Keratinocyte (primary cell): ENCODE measurements at regions not wholly inside any gene's neighbourhood (a gene's known extent, or its start where the extent isn't known, plus 50 kb on each side); places are given as distances from the start of the nearest gene placed in this dataset.
A peak's percentile ranks its signal among the peaks of the same experiment; 100 is the strongest.

Source experiments
- DNase-seq: peaks from one replicate; pipeline ENCODE4 v3.0.0-alpha.2; 2011; ENCODE audit warnings: low read depth, missing footprints, low spot score
- FAIRE-seq: peaks from 2 replicates; lab custom pipeline; 2011; peaks lifted over from hg19 to GRCh38; lab: Jason Lieb, UNC
- H2AFZ ChIP-seq: 2 replicates; pipeline ENCODE4 v1.6.0; 2012; ENCODE audit warnings: low read length, control low read depth, inconsistent platforms; ENCODE audit not compliant: control insufficient read depth
- H3K27ac ChIP-seq: 2 replicates; pipeline ENCODE4 v1.5.1; 2011; ENCODE audit warnings: low read length; ENCODE audit not compliant: control insufficient read depth, insufficient read depth
- H3K27me3 ChIP-seq: 3 replicates; pipeline ENCODE4 v1.6.0; 2011; ENCODE audit warnings: low read length; ENCODE audit not compliant: control insufficient read depth, insufficient read depth; ENCODE audit errors: extremely low read depth
- H3K36me3 ChIP-seq, 2 experiments: 2 replicates in 1 of 2; 3 replicates in 1 of 2; pipeline ENCODE4 v1.5.1; 2011; ENCODE audit warnings: low read length in 2 of 2, mild to moderate bottlenecking in 1 of 2; ENCODE audit not compliant: control insufficient read depth in 2 of 2, insufficient read depth in 2 of 2; ENCODE audit errors: extremely low read depth in 1 of 2
- H3K4me1 ChIP-seq: 3 replicates; pipeline ENCODE4 v1.5.1; 2011; ENCODE audit warnings: low read length; ENCODE audit not compliant: control insufficient read depth, insufficient read depth; ENCODE audit errors: extremely low read depth
- H3K4me2 ChIP-seq: 3 replicates; pipeline ENCODE4 v1.6.0; 2011; ENCODE audit warnings: low read depth, low read length; ENCODE audit not compliant: control insufficient read depth, insufficient read depth; ENCODE audit errors: extremely low read depth
- H3K4me3 ChIP-seq, 3 experiments: fragments of 200-600 bp in 1 of 3; sonication (generic) in 1 of 3; 2 replicates in 2 of 3; 3 replicates in 1 of 3; pipeline ENCODE4 v1.5.1; 2011 to 2016; ENCODE audit warnings: low read length in 3 of 3, mild to moderate bottlenecking in 3 of 3, control low read depth in 2 of 3, inconsistent platforms in 1 of 3, low read depth in 1 of 3, mixed read lengths in 1 of 3, mixed run types in 1 of 3, moderate library complexity in 1 of 3; ENCODE audit not compliant: control insufficient read depth in 2 of 3, insufficient read depth in 2 of 3; ENCODE audit errors: extremely low read depth in 1 of 3
- H3K79me2 ChIP-seq: 2 replicates; pipeline ENCODE4 v1.6.0; 2012; ENCODE audit warnings: low read length; ENCODE audit not compliant: control insufficient read depth, insufficient read depth
- H3K9ac ChIP-seq: 3 replicates; pipeline ENCODE4 v1.6.0; 2011; ENCODE audit warnings: low read length; ENCODE audit not compliant: control insufficient read depth, insufficient read depth; ENCODE audit errors: extremely low read depth
- H3K9me1 ChIP-seq: 3 replicates; pipeline ENCODE4 v1.6.0; 2011; ENCODE audit warnings: low read length; ENCODE audit not compliant: control insufficient read depth, insufficient read depth; ENCODE audit errors: extremely low read depth
- H3K9me3 ChIP-seq: 2 replicates; pipeline ENCODE4 v1.5.1; 2012; ENCODE audit warnings: low read depth, low read length; ENCODE audit not compliant: control insufficient read depth
- H4K20me1 ChIP-seq: 3 replicates; pipeline ENCODE4 v1.6.0; 2011; ENCODE audit warnings: low read length; ENCODE audit not compliant: control insufficient read depth, insufficient read depth; ENCODE audit errors: extremely low read depth
- CTCF ChIP-seq, 3 experiments: IDR thresholded peaks in 1 of 3; conservative IDR thresholded peaks in 1 of 3; optimal IDR thresholded peaks in 1 of 3; 2 replicates in 2 of 3; 3 replicates in 1 of 3; pipeline versions ENCODE3 to v1.5.1; 2011; ENCODE audit warnings: low read length in 3 of 3, mild to moderate bottlenecking in 3 of 3, moderate library complexity in 2 of 3, control low read depth in 1 of 3, inconsistent platforms in 1 of 3; ENCODE audit not compliant: insufficient read depth in 2 of 3; ENCODE audit errors: extremely low read depth in 1 of 3
- EZH2 ChIP-seq: IDR thresholded peaks from one replicate; pipeline ENCODE4 v1.6.1; 2012; ENCODE audit warnings: inconsistent platforms, mild to moderate bottlenecking, low read length, moderate library complexity
- dilution Hi-C: fragments of 300-500 bp; cut with MboI; formaldehyde crosslinking; loops from one replicate; pipeline ENCODE4 v1.7.0; 2020; ENCODE audit warnings: low sequenced_read_pairs; ENCODE audit not compliant: extremely low pct_ligation_motif_present

GRCh38 chr12:58249610-58250009, 308.2 kb downstream of the ATP23 start:
- Histone ChIP-seq H3K4me1 (peaks cover 6% of the 10 kb centered on the region), H3K27me3 (no peaks in the 10 kb centered on the region), H4K20me1 (no peaks in the 10 kb centered on the region), H3K36me3 (no peaks in the 10 kb centered on the region), H3K4me2 (no peak overlapping the region), H3K9me3 (no peaks in the 10 kb centered on the region), H3K79me2 (no peaks in the 10 kb centered on the region), H3K4me3 (no peak overlapping the region), H3K9ac (no peak overlapping the region), H3K9me1 (no peaks in the 10 kb centered on the region), H3K27ac (no peak overlapping the region), H2AFZ (no peak overlapping the region)
- dilution Hi-C loops = no loop called here
- no peak for DNase-seq
- FAIRE-seq = no peak
- TF ChIP-seq EZH2 = no peak

- Histone ChIP-seq H3K36me3 (no peaks in the 10 kb centered on the region), H3K9me1 (no peaks in the 10 kb centered on the region), H3K27ac (no peak overlapping the region), H2AFZ (peak overlapping the region; percentile 1), H3K9me3 (no peaks in the 10 kb centered on the region), H3K4me1 (peaks cover 6% of the 10 kb centered on the region), H3K27me3 (no peaks in the 10 kb centered on the region), H3K4me2 (no peak overlapping the region), H3K9ac (no peak overlapping the region), H4K20me1 (no peaks in the 10 kb centered on the region), H3K79me2 (no peaks in the 10 kb centered on the region), H3K4me3 (no peak overlapping the region)
- DNase-seq = no peak
- dilution Hi-C loops = no loop called here
- FAIRE-seq = no peak
- no peak for TF ChIP-seq EZH2
- no peak for TF ChIP-seq CTCF (optimal IDR thresholded peaks at IDR 0.05 in 1 of 3, IDR thresholded peaks at IDR 0.05 in 1 of 3, conservative IDR thresholded peaks at IDR 0.05 in 1 of 3; ENCODE audit: extremely low read depth in 1 of 3, insufficient read depth in 2 of 3, low read length in 3 of 3)
Measured at GRCh38 chr12:58250077-58250476, 308.7 kb downstream of the ATP23 start.

GRCh38 chr12:58252914-58253313, 311.5 kb downstream of the ATP23 start:
- no peaks in the 10 kb centered on the region for H3K79me2 ChIP-seq
- no peaks in the 10 kb centered on the region for H3K9me1 ChIP-seq
- DNase-seq (no peak), FAIRE-seq (peak; percentile 83)
- no peak overlapping the region for H2AFZ ChIP-seq
- H3K9me3 ChIP-seq = no peaks in the 10 kb centered on the region
- no peaks in the 10 kb centered on the region for H4K20me1 ChIP-seq
- H3K36me3 ChIP-seq = no peaks in the 10 kb centered on the region
- no peak overlapping the region for H3K4me3 ChIP-seq
- dilution Hi-C loops = no loop called here
- no peak overlapping the region for H3K9ac ChIP-seq
- peaks cover 6% of the 10 kb centered on the region for H3K4me1 ChIP-seq
- H3K27ac ChIP-seq = no peak overlapping the region
- no peak overlapping the region for H3K4me2 ChIP-seq
- TF ChIP-seq EZH2 (no peak), CTCF (optimal IDR thresholded peaks at IDR 0.05 in 1 of 3, IDR thresholded peaks at IDR 0.05 in 1 of 3, conservative IDR thresholded peaks at IDR 0.05 in 1 of 3; ENCODE audit: extremely low read depth in 1 of 3, insufficient read depth in 2 of 3, low read length in 3 of 3) (no peak)
- H3K27me3 ChIP-seq = no peaks in the 10 kb centered on the region
